CD14-positive monocyte (primary cell): ENCODE measurements at regions not wholly inside any gene's neighbourhood (a gene's known extent, or its start where the extent isn't known, plus 50 kb on each side); places are given as distances from the start of the nearest gene placed in this dataset.
"Not testable (repeated sequence)": the region's sequence is repeated elsewhere in the genome, so short reads cannot be mapped to it uniquely, and the experiment has no call there.

Experiments used
- DNase-seq, 3 donors: peaks; one replicate each; pipeline ENCODE4 v3.0.0-alpha.2; 2011 to 2022
- H2AFZ ChIP-seq: 2 replicates; pipeline ENCODE4 v1.6.0; 2012; ENCODE audit warnings: mild to moderate bottlenecking, low read depth, low read length, inconsistent platforms; ENCODE audit not compliant: insufficient read depth, poor library complexity, severe bottlenecking
- H3K27ac ChIP-seq, 2 donors: 1 replicate in 1 of 2; 2 replicates in 1 of 2; pipeline ENCODE4 v1.5.1; 2012 to 2013; ENCODE audit warnings: low read length in 2 of 2, control low read depth in 1 of 2, inconsistent platforms in 1 of 2, low read depth in 1 of 2, mild to moderate bottlenecking in 1 of 2
- H3K27me3 ChIP-seq, 2 donors: one replicate each; pipeline versions ENCODE4 v1.6.0 to v1.6.1; 2011 to 2013; ENCODE audit warnings: low read length in 2 of 2; ENCODE audit not compliant: control insufficient read depth in 2 of 2, insufficient read depth in 2 of 2
- H3K36me3 ChIP-seq, 2 donors: replicated peaks in 1 of 2; 1 replicate in 1 of 2; 2 replicates in 1 of 2; pipeline versions ENCODE4 v1.5.1 to v1.6.1; 2012 to 2013; ENCODE audit warnings: low read length in 2 of 2, control low read depth in 1 of 2, inconsistent platforms in 1 of 2, mild to moderate bottlenecking in 1 of 2; ENCODE audit not compliant: insufficient read depth in 2 of 2, control insufficient read depth in 1 of 2
- H3K4me1 ChIP-seq, 2 donors: 1 replicate in 1 of 2; 2 replicates in 1 of 2; pipeline versions ENCODE4 v1.5.1 to v1.6.1; 2012 to 2013; ENCODE audit warnings: low read length in 2 of 2, control low read depth in 1 of 2, inconsistent platforms in 1 of 2, mild to moderate bottlenecking in 1 of 2, moderate library complexity in 1 of 2; ENCODE audit not compliant: insufficient read depth in 2 of 2, control insufficient read depth in 1 of 2
- H3K4me2 ChIP-seq: replicated peaks from 2 replicates; pipeline ENCODE3; 2012; ENCODE audit warnings: low read length, moderate library complexity, mild to moderate bottlenecking; ENCODE audit not compliant: poor library complexity, severe bottlenecking; ENCODE audit errors: extremely low read depth
- H3K4me3 ChIP-seq, 3 experiments: fragments of 200-600 bp in 1 of 3; sonication (generic) in 1 of 3; replicated peaks in 1 of 3; 1 replicate in 2 of 3; 2 replicates in 1 of 3; pipeline ENCODE4 v1.5.1; 2011 to 2013; ENCODE audit warnings: low read length in 3 of 3, mild to moderate bottlenecking in 3 of 3, control low read depth in 2 of 3, low read depth in 2 of 3, inconsistent platforms in 1 of 3, moderate library complexity in 1 of 3
- H3K79me2 ChIP-seq: 2 replicates; pipeline ENCODE4 v1.6.0; 2012; ENCODE audit warnings: mild to moderate bottlenecking, control low read depth, inconsistent platforms, low read length, moderate library complexity; ENCODE audit not compliant: insufficient read depth
- H3K9ac ChIP-seq: 2 replicates; pipeline ENCODE4 v1.6.0; 2017; ENCODE audit warnings: low read length, mild to moderate bottlenecking; ENCODE audit not compliant: insufficient read depth, poor library complexity, severe bottlenecking
- H3K9me3 ChIP-seq, 2 donors: replicated peaks in 1 of 2; 1 replicate in 1 of 2; 2 replicates in 1 of 2; pipeline versions ENCODE4 v1.5.1 to v1.6.1; 2012 to 2013; ENCODE audit warnings: low read length in 2 of 2, control low read depth in 1 of 2; ENCODE audit not compliant: control insufficient read depth in 1 of 2, insufficient read depth in 1 of 2
- H4K20me1 ChIP-seq: 2 replicates; pipeline ENCODE4 v1.6.0; 2012; ENCODE audit warnings: mild to moderate bottlenecking, low read length, control low read depth, moderate library complexity; ENCODE audit not compliant: insufficient read depth
- H3K27ac Mint-ChIP-seq, 7 donors: one replicate each; pipeline ENCODE4 v1.8.0; 2020; ENCODE audit warnings: mild to moderate bottlenecking in 7 of 7, mixed read lengths in 7 of 7, moderate library complexity in 6 of 7, inconsistent platforms in 2 of 7
- H3K27me3 Mint-ChIP-seq, 3 donors: one replicate each; pipeline ENCODE4 v1.8.0; 2021 to 2022; ENCODE audit warnings: low read depth in 3 of 3, mild to moderate bottlenecking in 3 of 3, mixed read lengths in 3 of 3, moderate library complexity in 3 of 3, inconsistent platforms in 1 of 3
- H3K36me3 Mint-ChIP-seq, 2 donors: one replicate each; pipeline ENCODE4 v1.8.0; 2020; ENCODE audit warnings: mixed read lengths in 2 of 2, inconsistent platforms in 1 of 2, mild to moderate bottlenecking in 1 of 2
- H3K4me1 Mint-ChIP-seq: one replicate; pipeline ENCODE4 v1.8.0; 2020; ENCODE audit warnings: mild to moderate bottlenecking, mixed read lengths
- H3K4me3 Mint-ChIP-seq, 2 donors: one replicate each; pipeline ENCODE4 v1.8.0; 2020; ENCODE audit warnings: mild to moderate bottlenecking in 2 of 2, mixed read lengths in 2 of 2, moderate library complexity in 1 of 2
- H3K9me3 Mint-ChIP-seq, 7 donors: one replicate each; pipeline ENCODE4 v1.8.0; 2020 to 2022; ENCODE audit warnings: mixed read lengths in 7 of 7, mild to moderate bottlenecking in 6 of 7, moderate library complexity in 6 of 7, inconsistent platforms in 2 of 7
- CTCF ChIP-seq: fragments of 200-600 bp; IDR thresholded peaks from one replicate; pipeline ENCODE4 v1.8.0; 2022; ENCODE audit warnings: antibody characterized with exemption, mild to moderate bottlenecking
- WGBS: methylation state at CpG from one replicate; pipeline ENCODE4 v1.1.5; 2013; ENCODE audit warnings: missing lambda C conversion rate; ENCODE audit not compliant: insufficient coverage; 5-methylcytosine and 5-hydroxymethylcytosine counted together
- intact Hi-C, 2 donors: fragments of 100-400 bp; cut with micrococcal nuclease; formaldehyde crosslinking; loops; one replicate each; pipeline versions ENCODE4 v1.15.0 to v1.15.1; 2023

- H3K36me3 Mint-ChIP-seq: no peaks in the 10 kb centered on the region
These were observed 142.8 kb upstream of the IFNE start for GRCh38 chr9:21624675-21625644.

GRCh38 chr9:21626493-21626892 is 144.4 kb upstream of the IFNE start:
- Histone ChIP-seq H3K27ac (no peak overlapping the region), H3K4me2 (no peak overlapping the region), H4K20me1 (no peaks in the 10 kb centered on the region), H3K9ac (no peak overlapping the region), H3K4me3 (no peak overlapping the region), H3K36me3 (no peaks in the 10 kb centered on the region), H3K4me1 (no peaks in the 10 kb centered on the region), H2AFZ (no peak overlapping the region), H3K79me2 (no peaks in the 10 kb centered on the region), H3K27me3 (no peaks in the 10 kb centered on the region), H3K9me3 (peaks cover 0 to 9% of the 10 kb centered on the region in 2 donors)
- no peaks in the 10 kb centered on the region for H3K36me3 Mint-ChIP-seq
- peaks cover 0 to 1% (median 1%) of the 10 kb centered on the region in 3 donors for H3K27me3 Mint-ChIP-seq
- H3K4me3 Mint-ChIP-seq: no peak overlapping the region
- H3K4me1 Mint-ChIP-seq: no peaks in the 10 kb centered on the region
- WGBS: no CpG with 5 or more reads among the region's 2 CpGs
- TF ChIP-seq CTCF: no peak
- H3K27ac Mint-ChIP-seq: no peak overlapping the region
- intact Hi-C loops: no loop called here
- H3K9me3 Mint-ChIP-seq: peaks cover 0 to 7% (median 5%) of the 10 kb centered on the region in 7 donors
- DNase-seq: no peak

More at GRCh38 chr9:21624675-21625644, 142.8 kb upstream of the IFNE start:
- Mint-ChIP-seq H3K4me1 (no peaks in the 10 kb centered on the region), H3K9me3 (peaks cover 0 to 7% (median 5%) of the 10 kb centered on the region in 7 donors), H3K4me3 (no peak overlapping the region), H3K27ac (no peak overlapping the region), H3K27me3 (peaks cover 0 to 3% (median 1%) of the 10 kb centered on the region in 3 donors)
- Histone ChIP-seq H3K4me3 (no peak overlapping the region), H4K20me1 (no peaks in the 10 kb centered on the region), H2AFZ (no peak overlapping the region), H3K79me2 (no peaks in the 10 kb centered on the region), H3K27ac (no peak overlapping the region), H3K9me3 (peaks cover 0 to 9% of the 10 kb centered on the region in 2 donors), H3K4me1 (no peaks in the 10 kb centered on the region), H3K36me3 (no peaks in the 10 kb centered on the region), H3K27me3 (no peaks in the 10 kb centered on the region), H3K4me2 (no peak overlapping the region), H3K9ac (no peak overlapping the region)
- TF ChIP-seq CTCF: no peak
- intact Hi-C loops: no loop called here
- no CpG with 5 or more reads among the region's 3 CpGs for WGBS
- no peak for DNase-seq

GRCh38 chr9:21628954-21629353 is 146.8 kb upstream of the IFNE start:
- H3K4me1 ChIP-seq, intact Hi-C loops, H3K27me3 Mint-ChIP-seq, H3K27ac Mint-ChIP-seq, H3K27ac ChIP-seq, H3K9ac ChIP-seq, H3K9me3 ChIP-seq, H3K36me3 Mint-ChIP-seq, H3K4me1 Mint-ChIP-seq, H3K9me3 Mint-ChIP-seq, H3K36me3 ChIP-seq, H3K4me3 ChIP-seq, DNase-seq, H3K4me2 ChIP-seq, H3K79me2 ChIP-seq, H4K20me1 ChIP-seq, H2AFZ ChIP-seq, H3K27me3 ChIP-seq, H3K4me3 Mint-ChIP-seq: not testable (repeated sequence)
- 91% methylated on average over 2 of the region's 3 CpGs for WGBS
